DOHH2 (cell line): ENCODE measurements at regions not wholly inside any gene's neighbourhood (a gene's known extent, or its start where the extent isn't known, plus 50 kb on each side); places are given as distances from the start of the nearest gene placed in this dataset.

Experiments
- CTCF ChIP-seq: fragments of 200-600 bp; sonication (generic); IDR thresholded peaks from one replicate; pipeline ENCODE4 v1.5.1; 2014; ENCODE audit warnings: antibody characterized with exemption, mild to moderate bottlenecking, low read depth, low read length; ENCODE audit not compliant: poor library complexity, severe bottlenecking
- EZH2phosphoT487 ChIP-seq: fragments of 200-600 bp; sonication (generic); IDR thresholded peaks from 2 replicates; pipeline ENCODE4 v1.6.1; 2017; ENCODE audit warnings: borderline replicate concordance, mild to moderate bottlenecking, antibody characterized with exemption, low read length, moderate library complexity, mixed read lengths

GRCh38 chr18:76568731-76569130, 73.7 kb upstream of the ZNF516 start:
- TF ChIP-seq CTCF (no peak), EZH2phosphoT487 (no peak)
